ENCODE measurements at regions not wholly inside any gene's neighbourhood (a gene's known extent, or its start where the extent isn't known, plus 50 kb on each side); places are given as distances from the start of the nearest gene placed in this dataset.

- TF ChIP-seq, protein P1, sequence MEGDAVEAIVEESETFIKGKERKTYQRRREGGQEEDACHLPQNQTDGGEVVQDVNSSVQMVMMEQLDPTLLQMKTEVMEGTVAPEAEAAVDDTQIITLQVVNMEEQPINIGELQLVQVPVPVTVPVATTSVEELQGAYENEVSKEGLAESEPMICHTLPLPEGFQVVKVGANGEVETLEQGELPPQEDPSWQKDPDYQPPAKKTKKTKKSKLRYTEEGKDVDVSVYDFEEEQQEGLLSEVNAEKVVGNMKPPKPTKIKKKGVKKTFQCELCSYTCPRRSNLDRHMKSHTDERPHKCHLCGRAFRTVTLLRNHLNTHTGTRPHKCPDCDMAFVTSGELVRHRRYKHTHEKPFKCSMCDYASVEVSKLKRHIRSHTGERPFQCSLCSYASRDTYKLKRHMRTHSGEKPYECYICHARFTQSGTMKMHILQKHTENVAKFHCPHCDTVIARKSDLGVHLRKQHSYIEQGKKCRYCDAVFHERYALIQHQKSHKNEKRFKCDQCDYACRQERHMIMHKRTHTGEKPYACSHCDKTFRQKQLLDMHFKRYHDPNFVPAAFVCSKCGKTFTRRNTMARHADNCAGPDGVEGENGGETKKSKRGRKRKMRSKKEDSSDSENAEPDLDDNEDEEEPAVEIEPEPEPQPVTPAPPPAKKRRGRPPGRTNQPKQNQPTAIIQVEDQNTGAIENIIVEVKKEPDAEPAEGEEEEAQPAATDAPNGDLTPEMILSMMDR (IDR thresholded peaks at IDR 0.05; ENCODE audit: low read depth, low read length), result no peak
- no peak for TF ChIP-seq EZH2phosphoT487 (IDR thresholded peaks at IDR 0.05; ENCODE audit: low read depth)
Measured at GRCh38 chr13:84607261-84608013, 725.2 kb upstream of the SLITRK1 start.
